HepG2 (cell line): ENCODE measurements at regions not wholly inside any gene's neighbourhood (a gene's known extent, or its start where the extent isn't known, plus 50 kb on each side); places are given as distances from the start of the nearest gene placed in this dataset.

Experiments used
- ATAC-seq: fragments of 200-7000 bp; cut with Tn5 transposase; 3 replicates; pipeline ENCODE4 v1.9.1; 2020; ENCODE audit warnings: mild to moderate bottlenecking, moderate library complexity
- BruUV-seq: library from RNA; stranded (reverse); fragments of 400-500 nt; replicated peaks from 2 replicates; lab custom pipeline; 2021; lab: Mats Ljungman, UMichigan
- CTCF ChIA-PET: fragments of 300-600 bp; formaldehyde crosslinking; extraction: SDS; loops from one replicate; lab custom pipeline; 2021; ENCODE audit warnings: low total read pairs, inconsistent platforms, low intra/inter-chr PET ratio; lab: Yijun Ruan, JAX
- POLR2A ChIA-PET: fragments of 350-600 bp; sonication (Branson Sonifier 250); formaldehyde crosslinking; loops from one replicate; lab custom pipeline; 2020; ENCODE audit warnings: antibody characterized with exemption, inconsistent platforms; lab: Yijun Ruan, JAX
- DNase-seq: peaks from one replicate; pipeline ENCODE4 v3.0.0-alpha.2; 2015; ENCODE audit warnings: low spot score
- FAIRE-seq: peaks from 3 replicates; lab custom pipeline; 2011; peaks lifted over from hg19 to GRCh38; lab: Jason Lieb, UNC
- H2AFZ ChIP-seq: one replicate; pipeline ENCODE4 v1.6.1; 2011; ENCODE audit warnings: low read length, inconsistent platforms
- H3K27ac ChIP-seq: fragments of 300-600 bp; 3 replicates; pipeline ENCODE4 v1.8.0; 2011; ENCODE audit warnings: mixed run types, mild to moderate bottlenecking, mixed read lengths, low read length, inconsistent platforms; ENCODE audit not compliant: insufficient read depth; ENCODE audit errors: extremely low read length
- H3K27me3 ChIP-seq, 2 experiments: fragments of 200-600 bp in 1 of 2; 2 replicates in 1 of 2; 3 replicates in 1 of 2; pipeline versions ENCODE4 v1.6.0 to v1.8.0; 2011; ENCODE audit warnings: low read length in 2 of 2, mild to moderate bottlenecking in 2 of 2, moderate library complexity in 2 of 2, inconsistent platforms in 1 of 2; ENCODE audit not compliant: insufficient read depth in 2 of 2, control insufficient read depth in 1 of 2
- H3K36me3 ChIP-seq, 2 experiments: fragments of 200-600 bp in 1 of 2; replicated peaks in 1 of 2; 2 replicates in 1 of 2; 3 replicates in 1 of 2; pipeline versions ENCODE4 v1.5.1 to v1.8.0; 2011; ENCODE audit warnings: low read length in 2 of 2, inconsistent platforms in 1 of 2; ENCODE audit not compliant: insufficient read depth in 2 of 2, control insufficient read depth in 1 of 2
- H3K4me1 ChIP-seq: 2 replicates; pipeline ENCODE4 v1.5.1; 2012; ENCODE audit warnings: low read length, inconsistent platforms; ENCODE audit not compliant: insufficient read depth
- H3K4me2 ChIP-seq: 2 replicates; pipeline ENCODE4 v1.6.0; 2011; ENCODE audit warnings: low read depth, low read length, inconsistent platforms
- H3K4me3 ChIP-seq, 3 experiments: fragments of 200-600 bp in 1 of 3; sonication (generic), shearing (Covaris generic) in 1 of 3; replicated peaks in 1 of 3; 2 replicates each; pipeline ENCODE4 v1.5.1; 2011 to 2016; ENCODE audit warnings: low read length in 3 of 3, inconsistent platforms in 2 of 3, low read depth in 2 of 3, mild to moderate bottlenecking in 2 of 3, control low read depth in 1 of 3, mixed read lengths in 1 of 3; ENCODE audit not compliant: insufficient read depth in 1 of 3
- H3K79me2 ChIP-seq: one replicate; pipeline ENCODE4 v1.6.1; 2011; ENCODE audit warnings: low read length, inconsistent platforms; ENCODE audit not compliant: insufficient read depth
- H3K9ac ChIP-seq: 2 replicates; pipeline ENCODE4 v1.6.0; 2011; ENCODE audit warnings: mild to moderate bottlenecking, low read depth, low read length, inconsistent platforms; ENCODE audit not compliant: insufficient read depth
- H3K9me3 ChIP-seq: 2 replicates; pipeline ENCODE4 v1.5.1; 2012; ENCODE audit warnings: mild to moderate bottlenecking, low read length
- H4K20me1 ChIP-seq: 2 replicates; pipeline ENCODE4 v1.6.0; 2011; ENCODE audit warnings: inconsistent platforms, mild to moderate bottlenecking, low read length, moderate library complexity; ENCODE audit not compliant: insufficient read depth
- ARHGAP35 ChIP-seq: sonication (generic); formaldehyde crosslinking; IDR thresholded peaks from 2 replicates; pipeline ENCODE4 v1.9.0; 2022; ENCODE audit warnings: mild to moderate bottlenecking, inconsistent platforms, moderate library complexity, missing genetic modification reagents, borderline replicate concordance
- ATF1 ChIP-seq: IDR thresholded peaks from 2 replicates; pipeline ENCODE4 v1.6.1; 2016; ENCODE audit warnings: mild to moderate bottlenecking, control low read depth
- BRF2 ChIP-seq: sonication (generic); formaldehyde crosslinking; IDR thresholded peaks from 2 replicates; pipeline ENCODE4 v1.8.1; 2022; ENCODE audit warnings: mild to moderate bottlenecking, missing genetic modification reagents
- ELK4 ChIP-seq: sonication (generic); formaldehyde crosslinking; IDR thresholded peaks from 2 replicates; pipeline ENCODE4 v1.9.0; 2021; ENCODE audit warnings: missing genetic modification reagents, borderline replicate concordance
- FIP1L1 ChIP-seq: fragments of 200-400 bp; formaldehyde crosslinking; IDR thresholded peaks from 2 replicates; pipeline ENCODE4 v1.6.1; 2018; ENCODE audit warnings: low read depth, mild to moderate bottlenecking, low read length, moderate library complexity, borderline replicate concordance; ENCODE audit not compliant: insufficient read depth
- HNRNPK ChIP-seq: fragments of 200-400 bp; formaldehyde crosslinking; IDR thresholded peaks from 2 replicates; pipeline ENCODE4 v1.6.1; 2018; ENCODE audit warnings: low read length, low read depth, moderate library complexity, mild to moderate bottlenecking; ENCODE audit not compliant: poor library complexity, severe bottlenecking
- KAT2B ChIP-seq: fragments of 150-350 bp; IDR thresholded peaks from 2 replicates; pipeline ENCODE4 v1.6.1; 2014; ENCODE audit warnings: low read depth, low read length, borderline replicate concordance
- SIX4 ChIP-seq: sonication (generic); formaldehyde crosslinking; IDR thresholded peaks from 2 replicates; pipeline ENCODE4 v1.4.0; 2020; ENCODE audit warnings: missing genetic modification reagents
- TAF15 ChIP-seq: fragments of 200-400 bp; formaldehyde crosslinking; IDR thresholded peaks from one replicate; pipeline ENCODE4 v1.6.1; 2018; ENCODE audit warnings: mild to moderate bottlenecking, low read depth, low read length; ENCODE audit not compliant: poor library complexity, severe bottlenecking
- ZKSCAN5 ChIP-seq: sonication (generic); formaldehyde crosslinking; IDR thresholded peaks from 2 replicates; pipeline ENCODE4 v1.5.1; 2020; ENCODE audit warnings: mild to moderate bottlenecking, missing genetic modification reagents
- ZNF232 ChIP-seq: sonication (generic); formaldehyde crosslinking; IDR thresholded peaks from 2 replicates; pipeline ENCODE4 v1.4.0; 2020; ENCODE audit warnings: missing genetic modification reagents, borderline replicate concordance
- ZNF331 ChIP-seq: sonication (generic); formaldehyde crosslinking; IDR thresholded peaks from 2 replicates; pipeline ENCODE4 v1.4.0; 2020; ENCODE audit warnings: missing genetic modification reagents
- ZNF484 ChIP-seq: sonication (generic); formaldehyde crosslinking; IDR thresholded peaks from 2 replicates; pipeline ENCODE4 v1.5.1; 2020; ENCODE audit warnings: mild to moderate bottlenecking, low read depth, missing genetic modification reagents, borderline replicate concordance
- ZNF652 ChIP-seq: IDR thresholded peaks from 2 replicates; pipeline ENCODE4 v1.6.1; 2016; ENCODE audit warnings: low read depth, borderline replicate concordance
- ZNF839 ChIP-seq: sonication (generic); formaldehyde crosslinking; IDR thresholded peaks from 2 replicates; pipeline ENCODE4 v1.4.0; 2020; ENCODE audit warnings: missing genetic modification reagents, mild to moderate bottlenecking, borderline replicate concordance
- WGBS: methylation state at CpG from one replicate; pipeline ENCODE4 v1.1.6; 2017; ENCODE audit warnings: low lambda C conversion rate; 5-methylcytosine and 5-hydroxymethylcytosine counted together
- in situ Hi-C: cut with HindIII; loops from 2 replicates; pipeline ENCODE4 v1.10.0; 2017; ENCODE audit warnings: low pct_unique_long_range_greater_than_20kb; ENCODE audit not compliant: extremely low pct_ligation_motif_present
- intact Hi-C: fragments of 100-400 bp; cut with micrococcal nuclease; formaldehyde crosslinking; loops from one replicate; pipeline ENCODE4 v1.10.0; 2022; ENCODE audit not compliant: unreplicated experiment
- TF ChIP-seq, protein P1 (sequence below): sonication (generic); formaldehyde crosslinking; conservative IDR thresholded peaks from 2 replicates; pipeline ENCODE4 v1.4.0; 2020; ENCODE audit warnings: missing genetic modification reagents
- TF ChIP-seq, protein P2 (sequence below): sonication (generic); formaldehyde crosslinking; IDR thresholded peaks from 2 replicates; pipeline ENCODE4 v1.8.1; 2023; ENCODE audit warnings: mild to moderate bottlenecking, missing genetic modification reagents

- TF ChIP-seq, protein P1, sequence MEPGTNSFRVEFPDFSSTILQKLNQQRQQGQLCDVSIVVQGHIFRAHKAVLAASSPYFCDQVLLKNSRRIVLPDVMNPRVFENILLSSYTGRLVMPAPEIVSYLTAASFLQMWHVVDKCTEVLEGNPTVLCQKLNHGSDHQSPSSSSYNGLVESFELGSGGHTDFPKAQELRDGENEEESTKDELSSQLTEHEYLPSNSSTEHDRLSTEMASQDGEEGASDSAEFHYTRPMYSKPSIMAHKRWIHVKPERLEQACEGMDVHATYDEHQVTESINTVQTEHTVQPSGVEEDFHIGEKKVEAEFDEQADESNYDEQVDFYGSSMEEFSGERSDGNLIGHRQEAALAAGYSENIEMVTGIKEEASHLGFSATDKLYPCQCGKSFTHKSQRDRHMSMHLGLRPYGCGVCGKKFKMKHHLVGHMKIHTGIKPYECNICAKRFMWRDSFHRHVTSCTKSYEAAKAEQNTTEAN (CRISPR knock-in tag): no peak
- TF ChIP-seq HNRNPK (no peak), ELK4 (CRISPR knock-in tag) (no peak), SIX4 (no peak), ZKSCAN5 (no peak)
- TF ChIP-seq, protein P2, sequence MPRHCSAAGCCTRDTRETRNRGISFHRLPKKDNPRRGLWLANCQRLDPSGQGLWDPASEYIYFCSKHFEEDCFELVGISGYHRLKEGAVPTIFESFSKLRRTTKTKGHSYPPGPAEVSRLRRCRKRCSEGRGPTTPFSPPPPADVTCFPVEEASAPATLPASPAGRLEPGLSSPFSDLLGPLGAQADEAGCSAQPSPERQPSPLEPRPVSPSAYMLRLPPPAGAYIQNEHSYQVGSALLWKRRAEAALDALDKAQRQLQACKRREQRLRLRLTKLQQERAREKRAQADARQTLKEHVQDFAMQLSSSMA (CRISPR knock-in tag): no peak
- TF ChIP-seq, all 625 proteins: peak for 0
Measured at GRCh38 chr6:142501795-142502194, 200.0 kb downstream of the ADGRG6 start (continued).

- no peak overlapping the region for H3K4me2 ChIP-seq
- ChIA-PET CTCF (no interaction called here), POLR2A (no interaction called here)
- FAIRE-seq (no peak), DNase-seq (no peak), ATAC-seq (peak; percentile 60)
- H3K36me3 ChIP-seq: no peaks in the 10 kb centered on the region
- WGBS: 31% methylated on average over 4 of the region's 4 CpGs
- peaks cover 0 to 3% of the 10 kb centered on the region in 2 experiments; a peak in 2 of 5 replicates for H3K27me3 ChIP-seq
- H2AFZ ChIP-seq: no peak overlapping the region
- in situ Hi-C loops (no loop called here), intact Hi-C loops (no loop called here)
- H4K20me1 ChIP-seq: no peaks in the 10 kb centered on the region
- TF ChIP-seq TAF15: no peak
- no peak for TF ChIP-seq ARHGAP35 (CRISPR knock-in tag)
- no peak for TF ChIP-seq FIP1L1
- TF ChIP-seq ZNF232 (CRISPR knock-in tag): no peak
- TF ChIP-seq ZNF652: no peak
- TF ChIP-seq BRF2 (CRISPR knock-in tag): no peak
- no peak for TF ChIP-seq ZNF484 (CRISPR knock-in tag)
- no peak for TF ChIP-seq ZNF331 (CRISPR knock-in tag)
- TF ChIP-seq ATF1 (CRISPR knock-in tag): no peak
- TF ChIP-seq ZNF839 (CRISPR knock-in tag): no peak
- TF ChIP-seq KAT2B: no peak
- H3K9ac ChIP-seq: no peak overlapping the region
- H3K4me1 ChIP-seq: no peaks in the 10 kb centered on the region
- H3K79me2 ChIP-seq: no peaks in the 10 kb centered on the region
- H3K4me3 ChIP-seq: no peak overlapping the region
- no TSS peak for BruUV-seq
- no peak overlapping the region for H3K27ac ChIP-seq
- peaks cover 6% of the 10 kb centered on the region; the same call in 1 of the 2 replicates for H3K9me3 ChIP-seq
Measured at GRCh38 chr6:142507065-142507464, 205.3 kb downstream of the ADGRG6 start.
